ENCODE measurements at regions not wholly inside any gene's neighbourhood (a gene's known extent, or its start where the extent isn't known, plus 50 kb on each side); places are given as distances from the start of the nearest gene placed in this dataset.

- TF ChIP-seq, protein P1, sequence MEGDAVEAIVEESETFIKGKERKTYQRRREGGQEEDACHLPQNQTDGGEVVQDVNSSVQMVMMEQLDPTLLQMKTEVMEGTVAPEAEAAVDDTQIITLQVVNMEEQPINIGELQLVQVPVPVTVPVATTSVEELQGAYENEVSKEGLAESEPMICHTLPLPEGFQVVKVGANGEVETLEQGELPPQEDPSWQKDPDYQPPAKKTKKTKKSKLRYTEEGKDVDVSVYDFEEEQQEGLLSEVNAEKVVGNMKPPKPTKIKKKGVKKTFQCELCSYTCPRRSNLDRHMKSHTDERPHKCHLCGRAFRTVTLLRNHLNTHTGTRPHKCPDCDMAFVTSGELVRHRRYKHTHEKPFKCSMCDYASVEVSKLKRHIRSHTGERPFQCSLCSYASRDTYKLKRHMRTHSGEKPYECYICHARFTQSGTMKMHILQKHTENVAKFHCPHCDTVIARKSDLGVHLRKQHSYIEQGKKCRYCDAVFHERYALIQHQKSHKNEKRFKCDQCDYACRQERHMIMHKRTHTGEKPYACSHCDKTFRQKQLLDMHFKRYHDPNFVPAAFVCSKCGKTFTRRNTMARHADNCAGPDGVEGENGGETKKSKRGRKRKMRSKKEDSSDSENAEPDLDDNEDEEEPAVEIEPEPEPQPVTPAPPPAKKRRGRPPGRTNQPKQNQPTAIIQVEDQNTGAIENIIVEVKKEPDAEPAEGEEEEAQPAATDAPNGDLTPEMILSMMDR (IDR thresholded peaks at IDR 0.05): no peak
- TF ChIP-seq POLR2A (IDR thresholded peaks at IDR 0.05): no peak
Measured at GRCh38 chr17:64769712-64770111, 107.6 kb upstream of the SMURF2 start.
